Keratinocyte (primary cell): ENCODE measurements at regions not wholly inside any gene's neighbourhood (a gene's known extent, or its start where the extent isn't known, plus 50 kb on each side); places are given as distances from the start of the nearest gene placed in this dataset.

Experiments
- DNase-seq: peaks from one replicate; pipeline ENCODE4 v3.0.0-alpha.2; 2011; ENCODE audit warnings: low read depth, missing footprints, low spot score
- FAIRE-seq: peaks from 2 replicates; lab custom pipeline; 2011; peaks lifted over from hg19 to GRCh38; lab: Jason Lieb, UNC
- H2AFZ ChIP-seq: 2 replicates; pipeline ENCODE4 v1.6.0; 2012; ENCODE audit warnings: low read length, control low read depth, inconsistent platforms; ENCODE audit not compliant: control insufficient read depth
- H3K27ac ChIP-seq: 2 replicates; pipeline ENCODE4 v1.5.1; 2011; ENCODE audit warnings: low read length; ENCODE audit not compliant: control insufficient read depth, insufficient read depth
- H3K27me3 ChIP-seq: 3 replicates; pipeline ENCODE4 v1.6.0; 2011; ENCODE audit warnings: low read length; ENCODE audit not compliant: control insufficient read depth, insufficient read depth; ENCODE audit errors: extremely low read depth
- H3K36me3 ChIP-seq, 2 experiments: 2 replicates in 1 of 2; 3 replicates in 1 of 2; pipeline ENCODE4 v1.5.1; 2011; ENCODE audit warnings: low read length in 2 of 2, mild to moderate bottlenecking in 1 of 2; ENCODE audit not compliant: control insufficient read depth in 2 of 2, insufficient read depth in 2 of 2; ENCODE audit errors: extremely low read depth in 1 of 2
- H3K4me1 ChIP-seq: 3 replicates; pipeline ENCODE4 v1.5.1; 2011; ENCODE audit warnings: low read length; ENCODE audit not compliant: control insufficient read depth, insufficient read depth; ENCODE audit errors: extremely low read depth
- H3K4me2 ChIP-seq: 3 replicates; pipeline ENCODE4 v1.6.0; 2011; ENCODE audit warnings: low read depth, low read length; ENCODE audit not compliant: control insufficient read depth, insufficient read depth; ENCODE audit errors: extremely low read depth
- H3K4me3 ChIP-seq, 3 experiments: fragments of 200-600 bp in 1 of 3; sonication (generic) in 1 of 3; 2 replicates in 2 of 3; 3 replicates in 1 of 3; pipeline ENCODE4 v1.5.1; 2011 to 2016; ENCODE audit warnings: low read length in 3 of 3, mild to moderate bottlenecking in 3 of 3, control low read depth in 2 of 3, inconsistent platforms in 1 of 3, low read depth in 1 of 3, mixed read lengths in 1 of 3, mixed run types in 1 of 3, moderate library complexity in 1 of 3; ENCODE audit not compliant: control insufficient read depth in 2 of 3, insufficient read depth in 2 of 3; ENCODE audit errors: extremely low read depth in 1 of 3
- H3K79me2 ChIP-seq: 2 replicates; pipeline ENCODE4 v1.6.0; 2012; ENCODE audit warnings: low read length; ENCODE audit not compliant: control insufficient read depth, insufficient read depth
- H3K9ac ChIP-seq: 3 replicates; pipeline ENCODE4 v1.6.0; 2011; ENCODE audit warnings: low read length; ENCODE audit not compliant: control insufficient read depth, insufficient read depth; ENCODE audit errors: extremely low read depth
- H3K9me1 ChIP-seq: 3 replicates; pipeline ENCODE4 v1.6.0; 2011; ENCODE audit warnings: low read length; ENCODE audit not compliant: control insufficient read depth, insufficient read depth; ENCODE audit errors: extremely low read depth
- H3K9me3 ChIP-seq: 2 replicates; pipeline ENCODE4 v1.5.1; 2012; ENCODE audit warnings: low read depth, low read length; ENCODE audit not compliant: control insufficient read depth
- H4K20me1 ChIP-seq: 3 replicates; pipeline ENCODE4 v1.6.0; 2011; ENCODE audit warnings: low read length; ENCODE audit not compliant: control insufficient read depth, insufficient read depth; ENCODE audit errors: extremely low read depth
- EZH2 ChIP-seq: IDR thresholded peaks from one replicate; pipeline ENCODE4 v1.6.1; 2012; ENCODE audit warnings: inconsistent platforms, mild to moderate bottlenecking, low read length, moderate library complexity
- dilution Hi-C: fragments of 300-500 bp; cut with MboI; formaldehyde crosslinking; loops from one replicate; pipeline ENCODE4 v1.7.0; 2020; ENCODE audit warnings: low sequenced_read_pairs; ENCODE audit not compliant: extremely low pct_ligation_motif_present
- TF ChIP-seq, protein P1 (sequence below), 3 experiments: IDR thresholded peaks in 1 of 3; conservative IDR thresholded peaks in 1 of 3; optimal IDR thresholded peaks in 1 of 3; 2 replicates in 2 of 3; 3 replicates in 1 of 3; pipeline versions ENCODE3 to v1.5.1; 2011; ENCODE audit warnings: low read length in 3 of 3, mild to moderate bottlenecking in 3 of 3, moderate library complexity in 2 of 3, control low read depth in 1 of 3, inconsistent platforms in 1 of 3; ENCODE audit not compliant: insufficient read depth in 2 of 3; ENCODE audit errors: extremely low read depth in 1 of 3

- H3K79me2 ChIP-seq: no peaks in the 10 kb centered on the region
- DNase-seq (no peak), FAIRE-seq (no peak)
- no peaks in the 10 kb centered on the region for H3K9me3 ChIP-seq
- H3K4me3 ChIP-seq: no peak overlapping the region
- no peaks in the 10 kb centered on the region for H3K36me3 ChIP-seq
- TF ChIP-seq EZH2: no peak
- TF ChIP-seq, protein P1, sequence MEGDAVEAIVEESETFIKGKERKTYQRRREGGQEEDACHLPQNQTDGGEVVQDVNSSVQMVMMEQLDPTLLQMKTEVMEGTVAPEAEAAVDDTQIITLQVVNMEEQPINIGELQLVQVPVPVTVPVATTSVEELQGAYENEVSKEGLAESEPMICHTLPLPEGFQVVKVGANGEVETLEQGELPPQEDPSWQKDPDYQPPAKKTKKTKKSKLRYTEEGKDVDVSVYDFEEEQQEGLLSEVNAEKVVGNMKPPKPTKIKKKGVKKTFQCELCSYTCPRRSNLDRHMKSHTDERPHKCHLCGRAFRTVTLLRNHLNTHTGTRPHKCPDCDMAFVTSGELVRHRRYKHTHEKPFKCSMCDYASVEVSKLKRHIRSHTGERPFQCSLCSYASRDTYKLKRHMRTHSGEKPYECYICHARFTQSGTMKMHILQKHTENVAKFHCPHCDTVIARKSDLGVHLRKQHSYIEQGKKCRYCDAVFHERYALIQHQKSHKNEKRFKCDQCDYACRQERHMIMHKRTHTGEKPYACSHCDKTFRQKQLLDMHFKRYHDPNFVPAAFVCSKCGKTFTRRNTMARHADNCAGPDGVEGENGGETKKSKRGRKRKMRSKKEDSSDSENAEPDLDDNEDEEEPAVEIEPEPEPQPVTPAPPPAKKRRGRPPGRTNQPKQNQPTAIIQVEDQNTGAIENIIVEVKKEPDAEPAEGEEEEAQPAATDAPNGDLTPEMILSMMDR (optimal IDR thresholded peaks at IDR 0.05 in 1 of 3, IDR thresholded peaks at IDR 0.05 in 1 of 3, conservative IDR thresholded peaks at IDR 0.05 in 1 of 3; ENCODE audit: extremely low read depth in 1 of 3, insufficient read depth in 2 of 3, low read length in 3 of 3): no peak
- peaks cover 4% of the 10 kb centered on the region for H3K27me3 ChIP-seq
- H3K4me2 ChIP-seq: no peak overlapping the region
- H2AFZ ChIP-seq: no peak overlapping the region
- dilution Hi-C loops: no loop called here
- H3K9ac ChIP-seq: no peak overlapping the region
- no peaks in the 10 kb centered on the region for H4K20me1 ChIP-seq
- H3K27ac ChIP-seq: no peak overlapping the region
- no peaks in the 10 kb centered on the region for H3K4me1 ChIP-seq
- H3K9me1 ChIP-seq: no peaks in the 10 kb centered on the region
Observed at GRCh38 chr22:35138521-35138920, 72.6 kb downstream of the ISX start.

DNA sequence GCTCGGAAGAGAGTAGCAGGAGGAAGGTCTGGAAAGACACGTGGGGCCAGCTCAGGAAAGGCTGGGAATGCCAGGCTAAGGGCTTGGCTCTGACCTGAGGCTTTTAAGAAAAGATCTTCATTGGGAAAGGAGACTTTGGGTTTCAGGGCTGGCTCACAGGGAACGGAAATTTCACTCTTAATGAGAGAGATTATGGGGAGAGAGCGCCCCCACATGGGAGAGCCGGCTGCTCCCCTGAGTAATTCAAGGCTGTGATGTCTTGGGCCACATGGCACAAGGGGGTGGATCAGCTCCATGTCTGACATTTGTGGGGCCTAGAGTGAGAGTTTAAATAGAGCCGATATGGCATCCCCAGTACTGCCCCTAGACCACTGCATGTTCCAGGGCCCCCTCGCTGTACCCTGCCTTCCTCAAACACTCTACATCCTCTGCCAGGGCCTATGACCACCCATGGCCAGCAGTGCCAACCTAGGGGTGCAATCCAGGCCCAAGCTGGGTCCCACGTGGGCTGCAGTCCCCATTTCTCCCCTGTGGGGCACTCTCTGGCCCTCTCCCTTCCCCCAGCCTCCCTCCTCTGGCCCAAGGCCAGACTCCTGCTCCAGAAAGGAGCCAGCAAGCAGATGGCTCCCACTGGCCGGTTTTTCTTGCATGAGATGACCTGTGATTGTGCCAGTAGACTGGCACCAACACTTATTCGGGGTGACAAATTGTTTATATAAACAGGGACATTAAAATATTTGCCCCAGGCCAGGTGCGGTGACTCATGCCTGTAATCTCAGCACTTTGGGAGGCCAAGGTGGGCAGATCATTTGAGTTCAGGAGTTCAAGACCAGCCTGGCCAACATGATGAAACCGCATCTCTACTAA, 75.2 kb downstream of the ISX start:
- no peaks in the 10 kb centered on the region for H3K4me1 ChIP-seq
- H3K36me3 ChIP-seq: no peaks in the 10 kb centered on the region
- no peaks in the 10 kb centered on the region for H3K27me3 ChIP-seq
- no peak overlapping the region for H3K4me2 ChIP-seq
- FAIRE-seq (no peak), DNase-seq (no peak)
- H2AFZ ChIP-seq: no peak overlapping the region
- H3K9ac ChIP-seq: no peak overlapping the region
- H3K4me3 ChIP-seq: no peak overlapping the region
- H3K9me1 ChIP-seq: no peaks in the 10 kb centered on the region
- no peaks in the 10 kb centered on the region for H3K9me3 ChIP-seq
- H4K20me1 ChIP-seq: no peaks in the 10 kb centered on the region
- dilution Hi-C loops: no loop called here
- TF ChIP-seq, protein P1 (optimal IDR thresholded peaks at IDR 0.05 in 1 of 3, IDR thresholded peaks at IDR 0.05 in 1 of 3, conservative IDR thresholded peaks at IDR 0.05 in 1 of 3; ENCODE audit: extremely low read depth in 1 of 3, insufficient read depth in 2 of 3, low read length in 3 of 3): peak; percentile 25 to 59 (median 56)
- TF ChIP-seq EZH2: no peak
- H3K27ac ChIP-seq: no peak overlapping the region
- no peaks in the 10 kb centered on the region for H3K79me2 ChIP-seq
